NOMO-1 (cell line): ENCODE measurements at regions not wholly inside any gene's neighbourhood (a gene's known extent, or its start where the extent isn't known, plus 50 kb on each side); places are given as distances from the start of the nearest gene placed in this dataset.
"Not testable (repeated sequence)": the region's sequence is repeated elsewhere in the genome, so short reads cannot be mapped to it uniquely, and the experiment has no call there.

ENCODE experiments used
- DNase-seq, 2 experiments: peaks; one replicate each; lab custom pipeline; 2025; ENCODE audit not compliant: unreplicated experiment in 2 of 2; lab: John Stamatoyannopoulos, UW

DNA sequence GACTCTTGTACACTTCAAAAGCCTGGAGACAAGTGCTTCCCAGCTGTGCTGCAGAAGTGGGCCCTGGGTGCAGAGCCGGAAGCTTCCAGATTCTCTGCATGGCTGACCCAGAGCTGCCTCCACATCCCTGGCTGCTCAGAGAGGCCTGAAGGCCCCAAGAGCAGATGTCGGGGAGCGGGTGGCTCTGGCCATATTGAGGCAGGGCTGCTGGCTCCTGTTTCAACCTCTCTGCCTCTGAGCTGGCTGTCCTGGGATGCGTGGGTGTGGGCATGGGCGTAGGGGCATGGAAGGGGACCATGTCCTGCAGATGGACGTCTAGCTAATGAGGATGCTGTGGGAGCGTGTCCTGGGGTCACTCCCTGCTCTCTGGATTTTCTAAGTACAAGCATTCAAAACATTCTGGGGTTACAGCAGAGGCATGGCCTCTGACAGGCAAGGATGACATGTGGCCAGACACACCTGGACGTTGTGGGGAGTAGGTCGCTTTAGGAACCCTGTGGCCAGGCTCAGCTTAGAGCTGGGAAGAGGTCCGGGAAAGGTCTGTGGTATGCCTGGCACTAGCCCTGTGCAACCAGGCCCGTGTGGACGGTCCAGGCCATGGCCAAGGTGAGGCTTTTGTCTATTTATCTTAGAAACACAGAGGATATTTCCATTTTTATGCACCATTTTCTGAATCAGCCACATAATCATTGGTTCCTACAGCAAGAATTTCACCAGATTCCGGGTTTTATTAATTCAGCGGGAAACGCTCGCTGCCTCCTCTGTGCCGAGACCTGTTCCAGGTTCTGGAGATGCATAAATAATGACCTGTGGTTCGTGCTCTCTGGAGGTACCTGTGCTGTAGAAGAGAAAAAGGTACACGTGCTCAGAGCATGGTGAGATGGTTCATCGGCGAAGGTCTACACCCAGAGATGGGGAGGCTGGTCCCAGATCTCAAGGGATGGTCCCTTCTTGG lies 361.1 kb downstream of the GLRX3 start:
- DNase-seq, result no peak

DNA sequence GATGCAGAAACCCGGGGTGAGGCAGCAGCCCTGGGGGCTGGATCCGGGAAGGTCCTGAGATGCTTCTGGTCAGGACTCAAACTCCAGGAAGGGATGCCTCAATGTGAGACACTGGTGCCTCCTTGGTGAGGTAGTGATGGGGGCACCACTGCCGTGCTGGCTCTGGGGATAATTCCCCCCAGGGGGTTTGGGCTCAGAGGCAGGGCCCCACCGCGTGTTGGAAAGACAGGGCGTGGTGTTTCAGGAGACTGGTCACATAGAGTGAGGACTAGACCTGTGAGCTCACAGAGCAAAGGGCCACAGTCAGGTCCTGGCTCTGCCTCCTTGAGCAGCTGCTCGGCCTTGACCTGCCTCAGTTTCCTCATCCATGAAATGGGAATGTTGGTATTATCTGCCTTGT lies 361.9 kb downstream of the GLRX3 start:
- no peak for DNase-seq

DNA sequence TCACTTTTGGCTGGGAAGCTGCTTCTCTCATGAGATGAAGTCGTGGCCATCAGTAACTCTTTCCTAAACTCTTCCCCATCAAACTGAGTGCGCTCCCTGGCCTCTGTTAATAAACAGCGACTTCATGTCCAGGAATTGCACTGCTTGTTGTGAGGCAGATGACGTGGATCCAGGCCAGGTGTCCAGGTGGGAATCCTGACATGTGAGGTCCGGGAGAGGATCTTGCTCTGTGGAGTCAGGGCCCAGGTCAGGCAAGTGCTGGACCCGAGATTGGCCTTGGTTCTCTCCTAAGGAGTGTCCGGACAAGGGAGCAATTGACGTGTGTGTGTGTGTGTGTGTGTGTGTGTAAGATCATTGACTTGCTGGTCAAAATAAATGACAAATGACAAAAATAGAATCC lies 362.7 kb downstream of the GLRX3 start:
- no peak for DNase-seq

DNA sequence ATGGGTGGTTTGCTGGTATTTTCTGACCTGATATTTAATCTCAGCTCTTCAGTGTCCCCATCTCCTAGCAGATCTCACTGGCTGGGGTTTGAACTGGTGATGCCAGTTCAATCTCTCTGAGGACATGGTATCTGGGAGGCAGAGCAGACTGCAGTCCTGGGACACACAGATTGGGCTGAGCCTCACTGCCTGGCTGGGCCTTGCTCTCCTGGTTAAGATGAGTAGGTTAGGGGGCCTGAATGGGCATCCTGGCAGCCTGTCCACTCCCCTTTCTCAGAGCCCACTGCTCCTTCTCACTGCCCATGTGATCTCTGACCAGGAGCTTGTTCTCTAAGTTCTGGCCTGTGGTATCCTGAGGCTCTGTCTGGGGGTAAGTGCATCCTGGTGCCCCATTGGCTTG lies 363.4 kb downstream of the GLRX3 start:
- no peak for DNase-seq

DNA sequence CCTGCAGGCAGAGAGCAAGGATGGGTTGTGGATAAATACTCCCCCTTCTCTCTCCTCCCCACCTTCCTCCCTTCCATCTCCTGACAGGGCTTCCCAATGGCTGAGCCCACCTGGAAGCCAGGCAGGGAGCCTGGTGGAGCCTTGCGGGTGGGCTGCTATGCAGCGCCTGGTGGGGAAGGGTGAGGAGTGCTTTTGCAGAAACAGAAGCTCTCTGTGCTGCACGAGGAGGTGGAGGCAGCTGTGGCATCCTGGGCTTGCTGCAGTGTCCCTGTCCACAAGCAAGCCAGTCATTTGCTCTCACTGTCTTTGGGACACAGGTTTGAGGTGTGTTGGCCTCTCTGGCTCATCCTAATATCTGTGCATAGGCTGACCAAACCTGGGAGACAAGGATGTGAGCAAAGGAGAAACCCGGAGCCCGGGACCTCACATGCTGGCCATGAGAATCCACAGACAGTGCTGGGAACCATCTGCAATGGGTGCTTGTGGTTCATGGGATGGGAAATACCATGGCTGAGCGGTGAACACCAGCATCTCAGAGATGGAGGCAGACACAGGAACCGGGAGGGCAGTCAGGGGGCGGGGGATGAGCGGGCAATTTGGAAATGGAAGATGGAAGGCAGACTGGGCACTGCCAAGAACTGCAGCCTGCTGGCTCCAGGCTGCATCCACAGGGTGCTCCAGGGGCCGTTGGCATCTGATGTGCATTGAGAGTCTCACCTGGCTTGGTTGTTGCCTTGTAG lies 364.2 kb downstream of the GLRX3 start:
- no peak for DNase-seq

DNA sequence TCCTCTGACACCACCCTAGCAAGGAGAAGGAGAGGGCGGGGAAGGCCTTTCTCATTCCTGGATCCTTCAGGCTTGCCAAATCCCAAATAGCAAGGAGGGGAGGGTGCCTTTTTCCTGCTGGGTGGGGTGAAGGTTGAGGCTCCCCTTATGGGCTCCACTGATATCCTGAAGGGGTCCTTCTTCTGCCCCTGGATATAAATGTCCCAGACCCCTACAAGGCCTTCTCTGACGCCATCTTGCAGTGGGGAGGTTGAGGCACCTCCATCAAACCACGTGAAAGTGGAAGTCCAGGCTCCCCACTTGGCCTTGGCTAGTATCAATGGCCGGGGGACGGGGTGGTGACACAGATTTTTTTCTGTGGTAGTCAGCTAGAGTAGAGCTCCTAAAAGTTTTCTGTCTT lies 371.3 kb downstream of the GLRX3 start:
- DNase-seq, result no peak

DNA sequence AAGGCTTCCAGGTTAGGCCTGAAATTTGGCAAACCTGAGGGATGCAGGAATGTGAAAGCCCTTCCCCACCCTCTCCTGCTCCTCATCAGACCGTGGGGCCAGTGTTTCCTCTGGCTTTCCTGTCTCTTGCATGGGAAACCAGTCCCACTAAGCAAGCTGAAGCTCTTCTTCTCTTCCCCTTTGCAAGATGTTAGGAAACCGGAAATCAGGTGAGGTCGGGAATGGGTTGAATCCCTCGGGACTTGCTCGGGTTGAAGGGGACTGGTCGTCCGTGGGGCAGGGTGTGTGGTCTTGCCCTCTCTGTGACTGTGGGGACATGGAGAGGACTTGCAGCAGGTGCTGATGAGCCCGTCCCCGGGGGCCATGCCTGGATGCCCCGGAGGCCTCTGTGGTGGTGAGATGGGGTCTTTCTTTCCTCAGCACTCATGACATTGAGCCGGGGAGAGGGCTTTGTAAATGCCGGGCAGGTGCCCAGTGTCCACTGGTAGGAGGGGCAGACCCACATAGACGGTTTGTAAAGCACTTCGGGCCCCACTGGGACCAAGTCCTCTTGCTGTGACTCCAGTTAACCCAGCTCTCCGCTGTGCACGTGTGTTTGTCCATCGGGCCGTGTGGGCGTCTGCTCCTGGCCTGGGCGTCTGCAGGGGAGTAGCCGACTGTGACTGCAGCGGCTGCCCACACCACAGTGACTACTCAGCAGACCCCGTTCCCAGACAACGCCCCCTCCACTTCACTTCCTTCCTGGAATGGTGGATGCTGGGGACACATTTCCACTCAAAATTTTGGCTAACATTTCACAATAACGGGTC lies 373.9 kb downstream of the GLRX3 start:
- DNase-seq, result no peak

DNA sequence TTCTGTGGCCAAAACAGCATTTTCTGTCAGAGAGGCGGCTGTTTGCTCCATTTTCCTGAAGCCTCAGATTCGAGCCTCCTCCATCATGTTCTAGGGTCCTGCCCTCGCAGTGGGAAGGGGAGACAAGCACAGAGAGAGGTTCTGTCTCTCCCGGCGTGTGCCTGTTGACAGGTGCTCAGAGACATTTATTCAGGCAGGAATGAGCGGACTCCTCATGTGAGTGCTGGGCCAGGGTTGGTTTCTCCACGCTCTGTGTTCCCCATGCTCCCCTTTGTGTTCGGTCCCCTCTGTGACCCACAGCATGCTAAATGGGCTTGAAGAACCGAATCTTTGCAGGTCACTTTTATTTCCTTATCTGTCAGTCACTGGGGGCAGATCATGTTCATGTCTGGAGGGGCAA lies 374.6 kb downstream of the GLRX3 start:
- no peak for DNase-seq

DNA sequence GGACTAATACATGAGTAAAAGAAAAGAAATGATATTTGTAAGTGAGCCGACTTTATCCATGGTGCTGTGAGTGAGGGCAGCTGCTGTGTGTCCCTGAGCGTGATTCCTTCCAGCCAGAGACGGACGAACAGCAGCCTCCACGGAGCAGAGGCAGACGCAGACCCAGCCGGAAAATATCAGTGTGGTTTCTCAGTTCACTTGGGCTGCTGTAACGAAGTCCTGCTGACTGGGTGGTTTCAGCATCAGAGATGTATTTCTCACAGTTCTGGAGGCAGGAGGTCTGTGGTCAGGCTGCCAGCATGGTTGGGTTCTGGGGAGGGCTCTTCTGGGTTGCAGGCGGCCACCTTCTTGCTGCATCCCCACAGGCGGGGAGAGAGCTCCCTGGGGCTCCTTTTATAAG lies 375.6 kb downstream of the GLRX3 start:
- no peak for DNase-seq

DNA sequence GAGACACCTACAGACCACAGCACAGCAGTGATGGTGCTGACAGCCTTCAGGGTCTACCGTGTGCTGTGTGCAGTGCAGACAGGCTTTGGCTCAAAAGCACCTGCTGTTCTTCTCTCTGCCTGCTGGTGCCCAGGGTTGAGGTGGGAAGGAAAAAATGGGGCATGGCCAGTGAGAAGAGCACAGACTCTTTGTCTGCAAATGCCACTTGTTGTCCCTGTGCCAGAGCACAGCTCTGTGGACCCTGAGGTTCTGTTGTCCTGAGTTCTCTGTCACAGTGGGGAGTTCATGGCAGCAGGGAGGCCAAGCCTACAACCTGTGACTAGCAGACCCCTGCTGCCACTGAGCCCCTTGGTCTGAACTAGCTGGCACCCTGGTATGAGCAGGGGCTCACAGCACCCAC lies 376.7 kb downstream of the GLRX3 start:
- DNase-seq, result no peak

DNA sequence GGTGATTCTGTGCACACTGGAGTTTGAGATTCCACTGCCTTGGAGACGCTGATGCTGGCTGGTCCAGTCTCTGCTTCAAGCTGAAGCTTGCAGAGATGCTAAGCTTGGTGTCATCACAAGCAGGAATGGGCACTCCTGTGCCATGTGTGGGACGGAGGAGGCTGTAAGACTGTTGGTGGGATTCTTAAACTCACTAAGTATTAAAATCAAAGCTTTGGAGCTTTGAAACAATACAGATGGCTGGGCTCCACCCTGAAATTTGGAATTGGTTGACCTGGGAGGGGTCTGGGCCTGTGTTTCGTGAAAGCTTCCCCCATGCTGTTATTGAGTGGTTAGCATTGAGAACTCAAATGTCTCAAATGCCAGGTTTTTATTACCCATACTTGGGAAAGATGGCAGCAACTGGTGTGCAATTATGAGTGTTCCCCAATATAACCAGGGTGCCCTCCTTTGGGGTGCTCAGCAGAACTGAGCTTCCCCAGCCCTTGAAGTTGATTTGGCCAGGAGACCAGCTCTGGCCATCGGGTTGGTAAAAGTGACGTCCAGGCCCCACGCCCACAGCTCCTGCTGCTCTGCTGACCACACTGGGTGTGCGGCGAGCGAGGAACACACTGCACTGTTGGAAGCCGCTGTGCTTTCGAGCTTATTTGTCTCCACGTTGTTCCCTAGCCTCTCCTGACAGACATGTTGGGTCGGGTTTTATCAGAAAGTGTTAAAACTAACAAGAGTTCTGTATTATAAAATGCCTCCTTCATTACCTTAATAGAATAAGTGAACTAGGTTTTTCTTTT lies 377.7 kb downstream of the GLRX3 start:
- DNase-seq, result no peak

DNA sequence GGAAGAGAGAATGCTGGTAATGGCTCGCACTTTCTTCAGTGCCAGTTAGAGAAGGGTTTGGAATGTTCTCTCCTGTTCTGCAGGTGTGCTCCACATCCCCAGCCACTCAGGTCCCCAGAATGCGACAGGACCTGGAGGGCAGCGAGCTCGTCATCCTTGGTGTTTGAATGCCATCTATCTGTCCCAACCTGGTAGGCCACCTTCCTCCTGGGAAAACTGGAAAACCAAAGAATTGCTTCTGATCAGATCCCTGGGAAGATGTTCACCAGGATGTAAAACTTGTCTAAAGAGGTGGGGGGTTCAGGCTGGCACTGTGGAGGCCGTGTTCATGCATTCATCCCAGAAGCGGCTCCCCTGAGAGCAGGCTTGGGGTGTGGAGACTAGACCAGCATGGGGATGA lies 379.5 kb downstream of the GLRX3 start:
- no peak for DNase-seq

DNA sequence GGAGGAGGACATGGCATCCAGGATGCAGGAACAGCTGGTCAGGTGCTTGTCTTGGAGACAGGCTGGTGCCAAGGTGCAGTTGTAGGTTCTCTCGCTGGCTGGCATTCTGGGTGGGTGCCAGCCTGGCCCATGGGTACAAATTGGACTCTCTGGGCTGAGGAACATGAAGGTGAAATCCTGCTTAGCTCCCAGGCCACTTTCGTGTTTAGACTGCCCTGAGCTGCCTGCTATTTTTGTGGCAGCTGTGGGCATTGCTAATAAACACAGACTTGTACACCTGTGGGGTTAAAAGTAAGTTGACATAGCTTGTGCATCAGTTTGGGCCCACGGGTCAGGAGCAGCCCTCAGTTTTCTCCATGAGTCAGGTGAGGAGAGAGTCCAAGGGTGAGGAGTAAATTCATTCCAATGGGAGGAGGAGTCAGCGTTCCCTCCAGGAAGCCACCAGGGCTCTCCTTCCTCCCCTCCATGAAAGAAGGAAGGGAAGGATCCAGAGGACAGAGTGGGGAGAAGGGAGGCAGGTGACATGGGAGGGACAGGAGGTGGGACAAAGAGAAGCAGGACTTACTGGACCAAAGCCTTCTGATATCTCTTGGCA lies 380.0 kb downstream of the GLRX3 start:
- no peak for DNase-seq

DNA sequence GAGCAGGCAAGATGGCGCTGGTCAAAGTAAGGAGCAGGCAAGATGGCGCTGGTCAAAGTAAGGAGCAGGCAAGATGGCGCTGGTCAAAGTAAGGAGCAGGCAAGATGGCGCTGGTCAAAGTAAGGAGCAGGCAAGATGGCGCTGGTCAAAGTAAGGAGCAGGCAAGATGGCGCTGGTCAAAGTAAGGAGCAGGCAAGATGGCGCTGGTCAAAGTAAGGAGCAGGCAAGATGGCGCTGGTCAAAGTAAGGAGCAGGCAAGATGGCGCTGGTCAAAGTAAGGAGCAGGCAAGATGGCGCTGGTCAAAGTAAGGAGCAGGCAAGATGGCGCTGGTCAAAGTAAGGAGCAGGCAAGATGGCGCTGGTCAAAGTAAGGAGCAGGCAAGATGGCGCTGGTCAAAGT lies 382.7 kb downstream of the GLRX3 start:
- DNase-seq, result not testable (repeated sequence)

DNA sequence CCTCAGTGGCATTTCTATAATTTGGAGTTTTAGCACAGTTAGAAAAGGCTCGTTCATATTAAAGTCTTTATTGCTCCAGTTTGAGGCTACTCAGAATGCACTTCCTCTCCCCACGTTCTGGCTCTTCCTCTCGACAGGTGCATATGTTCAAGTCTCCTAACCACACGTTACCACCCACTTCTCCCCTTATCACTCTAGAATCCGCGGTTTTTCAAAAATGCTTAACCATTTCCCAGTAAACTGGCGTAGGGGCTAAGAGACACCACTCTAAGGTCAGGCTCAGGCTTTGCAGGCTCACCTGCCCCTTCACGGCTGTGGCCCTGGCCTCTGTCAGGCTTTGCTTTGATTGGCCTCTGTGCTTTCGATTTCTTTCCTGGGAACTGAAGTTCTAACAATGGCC lies 383.6 kb downstream of the GLRX3 start:
- DNase-seq, result no peak

DNA sequence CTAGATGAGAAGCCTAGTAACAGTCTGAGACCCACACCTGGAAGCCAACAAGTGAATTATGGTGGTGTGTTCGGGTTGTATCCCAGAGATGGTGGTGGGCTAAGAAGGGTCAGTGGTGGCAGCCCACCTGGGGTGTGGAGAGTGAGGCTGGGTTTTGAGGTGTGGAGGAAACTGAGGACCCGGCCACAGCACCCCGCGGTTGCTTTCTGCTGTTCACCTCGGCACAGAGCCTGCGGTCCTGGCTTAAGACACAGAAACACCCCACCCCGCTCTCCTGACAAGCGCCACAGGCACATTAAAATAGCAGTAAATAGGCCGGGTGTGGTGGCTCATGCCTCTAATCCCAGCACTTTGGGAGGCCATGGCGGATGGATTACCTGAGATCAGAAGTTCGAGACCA lies 395.1 kb downstream of the GLRX3 start:
- DNase-seq, result no peak

DNA sequence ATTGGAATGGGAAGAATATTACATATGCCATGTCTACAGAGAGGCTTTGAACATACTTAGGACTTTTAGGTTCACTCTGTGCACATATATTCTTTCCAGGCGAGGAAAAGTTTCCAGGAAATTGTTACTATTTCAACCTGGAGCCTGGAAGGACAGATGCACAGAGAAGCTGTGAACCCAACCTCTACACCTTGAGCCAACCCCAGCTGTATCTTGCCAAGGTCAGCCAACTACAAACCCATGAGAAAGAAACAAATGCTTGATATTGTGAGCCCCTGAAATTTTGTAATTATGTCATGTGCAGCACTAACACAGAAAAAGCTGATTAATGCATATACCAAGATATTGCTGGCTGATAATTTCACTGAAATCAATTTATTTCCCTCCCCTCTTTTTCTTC lies 404.9 kb downstream of the GLRX3 start:
- DNase-seq, result no peak

DNA sequence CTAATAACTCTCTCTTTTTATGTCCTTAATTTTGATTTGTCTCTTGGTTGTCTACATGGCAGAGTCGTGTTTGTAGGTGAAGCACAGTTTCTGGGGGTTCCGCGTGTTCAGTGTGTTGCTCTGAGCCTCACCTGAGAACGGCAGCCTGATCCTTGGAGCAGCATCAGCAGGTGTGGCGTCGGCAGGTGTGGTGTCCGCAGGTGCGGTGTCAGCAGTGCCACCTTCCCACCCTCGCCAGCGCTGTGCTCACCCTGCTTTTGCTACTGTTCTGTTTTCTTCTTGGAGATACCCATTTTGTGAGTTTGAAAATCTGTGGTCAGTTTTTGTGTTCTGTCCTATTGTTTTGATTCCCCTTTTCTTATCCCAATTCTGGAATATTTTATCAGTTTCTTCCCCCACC lies 406.6 kb downstream of the GLRX3 start:
- DNase-seq, result no peak

DNA sequence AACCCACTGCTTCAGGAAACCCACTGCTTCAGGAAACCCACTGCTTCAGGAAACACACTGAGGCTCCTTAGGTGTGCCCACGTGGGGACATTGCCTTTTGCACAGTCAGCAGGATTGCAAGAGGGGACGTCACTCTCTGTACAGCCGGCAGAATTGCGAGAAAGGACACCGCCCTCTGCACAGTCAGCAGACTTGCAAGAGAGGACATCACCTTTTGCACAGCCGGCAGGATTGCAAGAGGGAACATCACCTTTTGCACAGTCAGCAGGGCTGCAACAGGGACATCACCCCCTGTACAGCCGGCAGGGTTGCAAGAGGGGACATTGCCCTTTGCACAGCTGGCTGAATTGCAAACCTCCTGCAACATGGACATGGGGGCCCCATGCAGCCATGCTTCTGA lies 407.6 kb downstream of the GLRX3 start:
- no peak for DNase-seq

DNA sequence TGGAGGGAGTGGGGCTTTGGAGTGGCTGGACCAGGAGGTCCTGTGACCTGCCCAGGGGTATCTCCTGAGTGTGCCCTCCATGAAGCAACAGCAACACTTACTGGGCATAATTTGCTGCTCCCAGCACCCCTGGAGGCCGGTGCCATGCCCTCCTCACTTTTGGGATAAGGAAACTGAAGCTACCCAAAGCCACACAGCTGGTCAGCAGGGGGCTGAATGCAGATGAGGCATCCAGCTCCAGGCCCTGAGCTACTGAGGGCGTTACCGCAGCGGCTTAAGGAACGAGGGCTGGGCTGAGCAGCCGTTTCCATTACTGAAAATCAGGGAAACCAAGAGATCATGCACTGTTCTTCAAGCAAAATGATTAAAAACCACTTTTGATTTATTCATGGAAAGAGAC lies 408.9 kb downstream of the GLRX3 start:
- DNase-seq, result no peak
